G401.6 (cell line): ENCODE measurements at regions not wholly inside any gene's neighbourhood (a gene's known extent, or its start where the extent isn't known, plus 50 kb on each side); places are given as distances from the start of the nearest gene placed in this dataset.
"Not testable (repeated sequence)": the region's sequence is repeated elsewhere in the genome, so short reads cannot be mapped to it uniquely, and the experiment has no call there.

ENCODE experiments used
- FAIRE-seq: peaks from 2 replicates; lab custom pipeline; 2012; peaks lifted over from hg19 to GRCh38; lab: Jason Lieb, UNC

GRCh38 chr2:4725618-4726017 lies 966.6 kb upstream of the SOX11 start:
- no peak for FAIRE-seq

- FAIRE-seq = no peak
Observed at GRCh38 chr2:4732560-4732959, 959.6 kb upstream of the SOX11 start.

- FAIRE-seq = no peak
Observed at GRCh38 chr2:4745056-4745991, 946.9 kb upstream of the SOX11 start.

- FAIRE-seq = no peak
Observed at GRCh38 chr2:4753721-4754120, 938.5 kb upstream of the SOX11 start.

GRCh38 chr2:4762951-4763376 lies 929.2 kb upstream of the SOX11 start:
- FAIRE-seq = no peak

- no peak for FAIRE-seq
Observed at GRCh38 chr2:4765787-4766530, 926.2 kb upstream of the SOX11 start.

- FAIRE-seq = no peak
Observed at GRCh38 chr2:4775668-4776067, 916.5 kb upstream of the SOX11 start.

- FAIRE-seq = no peak
Observed at GRCh38 chr2:4780679-4781078, 911.5 kb upstream of the SOX11 start.

- FAIRE-seq = no peak
Observed at GRCh38 chr2:4782647-4783046, 909.5 kb upstream of the SOX11 start.

GRCh38 chr2:4791488-4791887 lies 900.7 kb upstream of the SOX11 start:
- no peak for FAIRE-seq

- FAIRE-seq = no peak
Observed at GRCh38 chr2:4792126-4792525, 900.1 kb upstream of the SOX11 start.

- no peak for FAIRE-seq
Observed at GRCh38 chr2:4803396-4803795, 888.8 kb upstream of the SOX11 start.

- FAIRE-seq = not testable (repeated sequence)
Observed at GRCh38 chr2:4814137-4814536, 878.0 kb upstream of the SOX11 start.

GRCh38 chr2:4827836-4828235 lies 864.3 kb upstream of the SOX11 start:
- FAIRE-seq = no peak

GRCh38 chr2:4828682-4829374 lies 863.4 kb upstream of the SOX11 start:
- FAIRE-seq = no peak

- FAIRE-seq = no peak
Observed at GRCh38 chr2:4831751-4832150, 860.4 kb upstream of the SOX11 start.

GRCh38 chr2:4832642-4833041 lies 859.5 kb upstream of the SOX11 start:
- FAIRE-seq = no peak

GRCh38 chr2:4838626-4839025 lies 853.6 kb upstream of the SOX11 start:
- no peak for FAIRE-seq

GRCh38 chr2:4840791-4841190 lies 851.4 kb upstream of the SOX11 start:
- FAIRE-seq = no peak

- FAIRE-seq = no peak
Observed at GRCh38 chr2:4844881-4845280, 847.3 kb upstream of the SOX11 start.

- no peak for FAIRE-seq
Observed at GRCh38 chr2:4862031-4862430, 830.2 kb upstream of the SOX11 start.

GRCh38 chr2:4866198-4866597 lies 826.0 kb upstream of the SOX11 start:
- no peak for FAIRE-seq

GRCh38 chr2:4868466-4868865 lies 823.7 kb upstream of the SOX11 start:
- FAIRE-seq = no peak
